Brain microvascular endothelial cell (primary cell): ENCODE measurements at regions not wholly inside any gene's neighbourhood (a gene's known extent, or its start where the extent isn't known, plus 50 kb on each side); places are given as distances from the start of the nearest gene placed in this dataset.

ENCODE experiments used
- DNase-seq: peaks from one replicate; pipeline ENCODE4 v3.0.0-alpha.2; 2020
- H3K27ac ChIP-seq: fragments of 250-450 bp; sonication (Bioruptor Pico); 2 replicates; pipeline ENCODE4 v1.5.1; 2020; ENCODE audit warnings: mild to moderate bottlenecking, moderate library complexity
- H3K27me3 ChIP-seq: fragments of 250-450 bp; sonication (Bioruptor Pico); replicated peaks from 2 replicates; pipeline ENCODE4 v1.5.1; 2020; ENCODE audit warnings: mild to moderate bottlenecking
- H3K36me3 ChIP-seq: fragments of 250-450 bp; sonication (Bioruptor Pico); replicated peaks from 2 replicates; pipeline ENCODE4 v1.5.1; 2020; ENCODE audit warnings: mild to moderate bottlenecking
- H3K4me3 ChIP-seq: 2 replicates; pipeline ENCODE4 v1.5.1; 2011; ENCODE audit warnings: low read depth, mild to moderate bottlenecking, control low read depth, low read length, moderate library complexity
- CTCF ChIP-seq: IDR thresholded peaks from 2 replicates; pipeline ENCODE4 v1.5.1; 2011; ENCODE audit warnings: low read depth, mild to moderate bottlenecking, moderate library complexity, low read length, control low read depth, inconsistent platforms; ENCODE audit errors: missing control alignments
- in situ Hi-C: cut with HindIII; loops from 2 replicates; pipeline ENCODE4 v1.10.0; 2017; ENCODE audit warnings: low sequenced_read_pairs, low pct_ligation_motif_present

- TF ChIP-seq CTCF: no peak
- Histone ChIP-seq H3K27me3 (no peaks in the 10 kb centered on the region), H3K27ac (no peak overlapping the region), H3K36me3 (no peaks in the 10 kb centered on the region), H3K4me3 (no peak overlapping the region)
- DNase-seq: no peak
- in situ Hi-C loops: no loop called here
Measured at GRCh38 chr16:26877421-26877820, 189.3 kb upstream of the C16orf82 start.

- H3K27ac ChIP-seq: no peak overlapping the region
- no peak for DNase-seq
- no peak for TF ChIP-seq CTCF
- in situ Hi-C loops: no loop called here
- H3K4me3 ChIP-seq: no peak overlapping the region
- no peaks in the 10 kb centered on the region for H3K27me3 ChIP-seq
- H3K36me3 ChIP-seq: no peaks in the 10 kb centered on the region
Measured at GRCh38 chr16:26885674-26886073, 181.1 kb upstream of the C16orf82 start.

- no peak for DNase-seq
- in situ Hi-C loops: no loop called here
- H3K27me3 ChIP-seq: no peaks in the 10 kb centered on the region
- TF ChIP-seq CTCF: no peak
- no peaks in the 10 kb centered on the region for H3K36me3 ChIP-seq
- H3K4me3 ChIP-seq: no peak overlapping the region
- H3K27ac ChIP-seq: no peak overlapping the region
Measured at GRCh38 chr16:26889740-26890139, 177.0 kb upstream of the C16orf82 start.

GRCh38 chr16:26898200-26898599, 168.5 kb upstream of the C16orf82 start:
- Histone ChIP-seq H3K36me3 (no peaks in the 10 kb centered on the region), H3K4me3 (no peak overlapping the region), H3K27ac (no peak overlapping the region), H3K27me3 (no peaks in the 10 kb centered on the region)
- no peak for DNase-seq
- no peak for TF ChIP-seq CTCF
- in situ Hi-C loops: no loop called here

GRCh38 chr16:26901196-26901861, 165.4 kb upstream of the C16orf82 start:
- DNase-seq: no peak
- in situ Hi-C loops: no loop called here
- H3K27ac ChIP-seq: no peak overlapping the region

More at GRCh38 chr16:26901196-26901861, 165.4 kb upstream of the C16orf82 start:
- no peaks in the 10 kb centered on the region for H3K27me3 ChIP-seq
- H3K4me3 ChIP-seq: no peak overlapping the region
- no peak for TF ChIP-seq CTCF
- no peaks in the 10 kb centered on the region for H3K36me3 ChIP-seq
